Kidney (tissue), 13 donors: ENCODE measurements at regions not wholly inside any gene's neighbourhood (a gene's known extent, or its start where the extent isn't known, plus 50 kb on each side); places are given as distances from the start of the nearest gene placed in this dataset.
"Not testable (repeated sequence)": the region's sequence is repeated elsewhere in the genome, so short reads cannot be mapped to it uniquely, and the experiment has no call there.

Experiments used
- DNase-seq, 5 donors: peaks; one replicate each; pipeline ENCODE4 v3.0.0-alpha.2; 2013 to 2020
- FAIRE-seq: peaks from 2 replicates; lab custom pipeline; 2012; peaks lifted over from hg19 to GRCh38; lab: Jason Lieb, UNC
- H3K27ac ChIP-seq, 2 donors: one replicate each; pipeline ENCODE4 v1.7.0; 2013; ENCODE audit warnings: low read depth in 2 of 2, low read length in 2 of 2, inconsistent platforms in 1 of 2
- H3K27me3 ChIP-seq: one replicate; pipeline ENCODE4 v1.7.1; 2013; ENCODE audit warnings: low read length, inconsistent platforms; ENCODE audit not compliant: control insufficient read depth, insufficient read depth
- H3K36me3 ChIP-seq, 3 donors: one replicate each; pipeline versions ENCODE4 v1.7.0 to v1.7.1; 2013; ENCODE audit warnings: low read length in 3 of 3, control low read depth in 1 of 3, inconsistent platforms in 1 of 3; ENCODE audit not compliant: insufficient read depth in 3 of 3, control insufficient read depth in 2 of 3
- H3K4me1 ChIP-seq, 3 donors: one replicate each; pipeline versions ENCODE4 v1.7.0 to v1.7.1; 2013; ENCODE audit warnings: low read length in 3 of 3, inconsistent platforms in 1 of 3, low read depth in 1 of 3; ENCODE audit not compliant: control insufficient read depth in 2 of 3, insufficient read depth in 2 of 3
- H3K4me3 ChIP-seq, 3 donors: one replicate each; pipeline versions ENCODE4 v1.7.0 to v1.8.1; 2013; ENCODE audit warnings: low read length in 3 of 3, control low read depth in 1 of 3, inconsistent platforms in 1 of 3
- H3K9ac ChIP-seq, 3 donors: one replicate each; pipeline versions ENCODE4 v1.7.0 to v1.7.1; 2013; ENCODE audit warnings: low read length in 3 of 3, control low read depth in 1 of 3, inconsistent platforms in 1 of 3
- H3K9me3 ChIP-seq, 3 donors: one replicate each; pipeline versions ENCODE4 v1.7.0 to v1.7.1; 2013; ENCODE audit warnings: low read length in 3 of 3, control low read depth in 1 of 3, inconsistent platforms in 1 of 3; ENCODE audit not compliant: control insufficient read depth in 2 of 3, insufficient read depth in 1 of 3
- CTCF ChIP-seq: IDR thresholded peaks from 3 replicates; pipeline ENCODE4 v1.5.1; 2012; ENCODE audit warnings: mild to moderate bottlenecking, moderate library complexity, borderline replicate concordance; ENCODE audit not compliant: insufficient read depth; ENCODE audit errors: extremely low read depth
- intact Hi-C: fragments of 100-400 bp; cut with DNase I; formaldehyde crosslinking; loops from one replicate; pipeline ENCODE4 v1.11.1; 2022
- donor health status: control.
- donor health status: control.
- donor health status: control.
- donor health status: control.
- donor health status: control.
- donor health status: DM: yes; HTN: yes; CAD: no.
- donor health status: Normal renal cell carcinoma (clear cell type).

- FAIRE-seq (no peak), DNase-seq (peak in 3 of 5 donors; percentile 14 to 75 (median 15))
- H3K4me3 ChIP-seq = no peak overlapping the region
- TF ChIP-seq CTCF = no peak
- no peaks in the 10 kb centered on the region for H3K9me3 ChIP-seq
- no peak overlapping the region for H3K9ac ChIP-seq
- H3K27ac ChIP-seq = no peak overlapping the region
- H3K4me1 ChIP-seq = no peaks in the 10 kb centered on the region
- H3K27me3 ChIP-seq = no peaks in the 10 kb centered on the region
- intact Hi-C loops = no loop called here
- no peaks in the 10 kb centered on the region for H3K36me3 ChIP-seq
These were observed 150.8 kb downstream of the TTC8 start for GRCh38 chr14:88975043-88975830.

- H3K4me3 ChIP-seq = no peak overlapping the region
- FAIRE-seq = no peak
- no peaks in the 10 kb centered on the region for H3K9me3 ChIP-seq
- no peak for DNase-seq
- no peaks in the 10 kb centered on the region for H3K36me3 ChIP-seq
- no peak overlapping the region for H3K9ac ChIP-seq
- TF ChIP-seq CTCF = no peak
- intact Hi-C loops = no loop called here
- H3K27ac ChIP-seq = no peak overlapping the region
- H3K4me1 ChIP-seq = no peaks in the 10 kb centered on the region
- no peaks in the 10 kb centered on the region for H3K27me3 ChIP-seq
These were observed 151.5 kb downstream of the TTC8 start for GRCh38 chr14:88975926-88976325.

GRCh38 chr14:88980907-88981306, 156.5 kb downstream of the TTC8 start:
- H3K9me3 ChIP-seq, H3K4me3 ChIP-seq, DNase-seq, H3K4me1 ChIP-seq, intact Hi-C loops, H3K27me3 ChIP-seq, H3K9ac ChIP-seq, FAIRE-seq, H3K36me3 ChIP-seq, H3K27ac ChIP-seq: not testable (repeated sequence)

- Histone ChIP-seq H3K4me3 (no peak overlapping the region), H3K36me3 (no peaks in the 10 kb centered on the region), H3K27ac (no peak overlapping the region), H3K4me1 (no peaks in the 10 kb centered on the region), H3K9ac (no peak overlapping the region), H3K9me3 (no peaks in the 10 kb centered on the region), H3K27me3 (no peaks in the 10 kb centered on the region)
- TF ChIP-seq CTCF = no peak
- intact Hi-C loops = no loop called here
- FAIRE-seq (no peak), DNase-seq (no peak)
These were observed 157.5 kb downstream of the TTC8 start for GRCh38 chr14:88981948-88982347.
